ENCODE measurements at regions not wholly inside any gene's neighbourhood (a gene's known extent, or its start where the extent isn't known, plus 50 kb on each side); places are given as distances from the start of the nearest gene placed in this dataset.

DNA sequence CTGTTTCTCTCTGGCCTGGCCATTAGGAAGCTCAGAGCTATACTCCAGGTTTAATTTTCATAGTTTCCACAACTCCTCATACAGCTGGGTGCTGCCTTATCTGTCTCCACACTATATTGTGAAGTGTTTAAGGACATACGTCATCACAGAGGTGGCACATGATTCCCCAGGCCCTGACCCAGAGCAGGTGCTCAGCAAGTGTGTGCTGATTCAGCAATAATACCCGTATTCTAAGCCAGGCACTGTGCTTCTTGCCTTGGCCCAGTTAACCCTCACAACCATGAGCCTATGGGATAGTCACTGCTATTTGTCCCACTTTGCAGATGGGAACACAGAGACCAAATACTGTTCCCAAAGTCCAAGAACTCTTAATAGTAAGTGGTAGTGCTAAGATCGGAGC, 93.5 kb upstream of the SMIM23 start:
- 68 to 78% (median 75%) methylated on average over 3 of the region's 3 CpGs for WGBS, 3 donors
- H3K4me1 ChIP-seq (ENCODE audit: control insufficient read depth in 3 of 3, insufficient read depth in 2 of 3, low read depth in 1 of 3, low read length in 2 of 3), result no peaks in the 10 kb centered on the region
- no peak overlapping the region for H3K27ac ChIP-seq (ENCODE audit: low read depth in 1 of 3, low read length in 2 of 3)
- no peaks in the 10 kb centered on the region for H3K36me3 ChIP-seq (ENCODE audit: control insufficient read depth in 3 of 3, insufficient read depth in 2 of 3, low read depth in 1 of 3, low read length in 3 of 3)
- no peaks in the 10 kb centered on the region for H3K9me3 ChIP-seq (ENCODE audit: control insufficient read depth in 2 of 2, insufficient read depth in 1 of 2, low read depth in 1 of 2, low read length in 1 of 2)
- H3K27me3 ChIP-seq (ENCODE audit: control insufficient read depth in 3 of 3, insufficient read depth in 3 of 3, low read length in 3 of 3), result no peaks in the 10 kb centered on the region
- no peak for FAIRE-seq
- DNase-seq, result no peak
- no peak overlapping the region for H3K4me3 ChIP-seq (ENCODE audit: low read depth in 1 of 3, low read length in 3 of 3)

DNA sequence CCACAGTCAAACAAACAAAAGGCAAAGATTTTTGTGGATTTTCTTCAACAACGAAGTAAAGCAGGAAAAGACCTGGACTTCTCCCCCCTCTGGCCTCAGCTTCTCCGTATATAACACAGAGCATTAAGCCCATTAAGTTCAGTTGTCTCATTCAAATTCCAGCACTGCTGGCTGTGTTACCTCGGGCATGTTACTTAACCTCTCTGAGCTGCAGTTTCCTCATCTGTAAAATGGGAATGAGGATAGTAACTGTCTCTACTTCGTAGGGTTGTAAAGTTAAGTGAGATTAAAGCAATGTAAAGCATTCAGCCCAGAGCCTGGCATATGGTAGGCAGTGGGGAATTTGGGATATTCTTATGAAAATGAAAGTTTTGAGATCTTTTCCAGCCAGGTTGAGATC, 92.7 kb upstream of the SMIM23 start:
- 75 to 83% (median 82%) methylated on average over 4 of the region's 4 CpGs for WGBS, 3 donors

DNA sequence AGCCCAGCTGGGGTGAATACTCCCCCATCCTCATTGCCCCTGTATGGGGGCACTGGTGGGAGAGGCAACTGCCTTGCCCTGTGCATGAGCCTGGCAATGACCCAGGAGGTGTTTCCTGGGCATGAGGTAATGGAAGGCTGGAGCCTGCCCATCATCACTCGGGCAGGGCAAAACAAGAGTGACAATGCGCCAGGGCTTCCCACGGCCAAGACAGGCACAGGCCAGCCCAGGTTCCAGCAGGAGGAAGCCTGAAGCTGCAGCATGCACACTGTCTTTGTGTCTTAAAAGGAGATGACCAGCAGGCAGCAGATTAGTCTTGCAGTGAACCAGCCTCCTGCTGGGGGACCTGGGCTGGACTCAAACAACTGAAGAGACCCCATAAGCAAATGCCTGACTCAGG, 92.2 kb upstream of the SMIM23 start:
- Histone ChIP-seq H3K27me3 (ENCODE audit: control insufficient read depth in 3 of 3, insufficient read depth in 3 of 3, low read length in 3 of 3) (peaks cover 0 to 3% (median 0%) of the 10 kb centered on the region in 3 donors), H3K4me1 (ENCODE audit: control insufficient read depth in 3 of 3, insufficient read depth in 2 of 3, low read depth in 1 of 3, low read length in 2 of 3) (no peaks in the 10 kb centered on the region), H3K9me3 (ENCODE audit: control insufficient read depth in 2 of 2, insufficient read depth in 1 of 2, low read depth in 1 of 2, low read length in 1 of 2) (no peaks in the 10 kb centered on the region), H3K4me3 (ENCODE audit: low read depth in 1 of 3, low read length in 3 of 3) (no peak overlapping the region), H3K36me3 (ENCODE audit: control insufficient read depth in 3 of 3, insufficient read depth in 2 of 3, low read depth in 1 of 3, low read length in 3 of 3) (no peaks in the 10 kb centered on the region), H3K27ac (ENCODE audit: low read depth in 1 of 3, low read length in 2 of 3) (no peak overlapping the region)
- WGBS, 3 donors, result 42 to 82% (median 58%) methylated on average over 3 of the region's 3 CpGs
- DNase-seq (no peak), FAIRE-seq (no peak)

More for the DNA sequence above, 92.7 kb upstream of the SMIM23 start:
- Histone ChIP-seq H3K4me1 (ENCODE audit: control insufficient read depth in 3 of 3, insufficient read depth in 2 of 3, low read depth in 1 of 3, low read length in 2 of 3) (no peaks in the 10 kb centered on the region), H3K36me3 (ENCODE audit: control insufficient read depth in 3 of 3, insufficient read depth in 2 of 3, low read depth in 1 of 3, low read length in 3 of 3) (no peaks in the 10 kb centered on the region), H3K27ac (ENCODE audit: low read depth in 1 of 3, low read length in 2 of 3) (no peak overlapping the region), H3K9me3 (ENCODE audit: control insufficient read depth in 2 of 2, insufficient read depth in 1 of 2, low read depth in 1 of 2, low read length in 1 of 2) (no peaks in the 10 kb centered on the region), H3K4me3 (ENCODE audit: low read depth in 1 of 3, low read length in 3 of 3) (no peak overlapping the region), H3K27me3 (ENCODE audit: control insufficient read depth in 3 of 3, insufficient read depth in 3 of 3, low read length in 3 of 3) (peaks cover 0 to under 1% (median 0%) of the 10 kb centered on the region in 3 donors)
- no peak for FAIRE-seq
- no peak for DNase-seq

DNA sequence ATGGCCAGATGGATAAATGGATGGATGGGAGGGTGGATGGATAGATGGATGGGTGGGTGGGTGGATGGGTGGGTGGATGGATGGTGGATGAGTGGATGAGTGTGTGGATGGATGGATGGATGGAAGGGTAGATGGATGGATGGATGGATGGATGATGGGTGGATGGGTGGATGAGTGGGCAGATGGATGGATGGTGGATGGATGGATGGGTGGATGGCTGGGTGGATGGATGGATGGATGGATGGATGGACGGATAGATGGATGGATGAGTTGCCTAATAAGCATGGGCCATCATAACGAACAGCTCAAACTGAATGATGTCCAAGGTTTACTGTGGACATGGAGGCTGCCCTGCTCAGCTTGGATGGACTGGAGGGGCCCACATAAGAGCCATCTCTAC, 89.8 kb upstream of the SMIM23 start:
- Histone ChIP-seq H3K4me3 (ENCODE audit: low read depth in 1 of 3, low read length in 3 of 3) (no peak overlapping the region), H3K9me3 (ENCODE audit: control insufficient read depth in 2 of 2, insufficient read depth in 1 of 2, low read depth in 1 of 2, low read length in 1 of 2) (no peaks in the 10 kb centered on the region), H3K4me1 (ENCODE audit: control insufficient read depth in 3 of 3, insufficient read depth in 2 of 3, low read depth in 1 of 3, low read length in 2 of 3) (no peaks in the 10 kb centered on the region), H3K27ac (ENCODE audit: low read depth in 1 of 3, low read length in 2 of 3) (no peak overlapping the region), H3K36me3 (ENCODE audit: control insufficient read depth in 3 of 3, insufficient read depth in 2 of 3, low read depth in 1 of 3, low read length in 3 of 3) (no peaks in the 10 kb centered on the region), H3K27me3 (ENCODE audit: control insufficient read depth in 3 of 3, insufficient read depth in 3 of 3, low read length in 3 of 3) (peaks cover 0 to 3% (median 0%) of the 10 kb centered on the region in 3 donors)
- 70 to 88% (median 79%) methylated on average over 2 of the region's 2 CpGs for WGBS, 3 donors
- no peak for DNase-seq
- FAIRE-seq, result no peak

DNA sequence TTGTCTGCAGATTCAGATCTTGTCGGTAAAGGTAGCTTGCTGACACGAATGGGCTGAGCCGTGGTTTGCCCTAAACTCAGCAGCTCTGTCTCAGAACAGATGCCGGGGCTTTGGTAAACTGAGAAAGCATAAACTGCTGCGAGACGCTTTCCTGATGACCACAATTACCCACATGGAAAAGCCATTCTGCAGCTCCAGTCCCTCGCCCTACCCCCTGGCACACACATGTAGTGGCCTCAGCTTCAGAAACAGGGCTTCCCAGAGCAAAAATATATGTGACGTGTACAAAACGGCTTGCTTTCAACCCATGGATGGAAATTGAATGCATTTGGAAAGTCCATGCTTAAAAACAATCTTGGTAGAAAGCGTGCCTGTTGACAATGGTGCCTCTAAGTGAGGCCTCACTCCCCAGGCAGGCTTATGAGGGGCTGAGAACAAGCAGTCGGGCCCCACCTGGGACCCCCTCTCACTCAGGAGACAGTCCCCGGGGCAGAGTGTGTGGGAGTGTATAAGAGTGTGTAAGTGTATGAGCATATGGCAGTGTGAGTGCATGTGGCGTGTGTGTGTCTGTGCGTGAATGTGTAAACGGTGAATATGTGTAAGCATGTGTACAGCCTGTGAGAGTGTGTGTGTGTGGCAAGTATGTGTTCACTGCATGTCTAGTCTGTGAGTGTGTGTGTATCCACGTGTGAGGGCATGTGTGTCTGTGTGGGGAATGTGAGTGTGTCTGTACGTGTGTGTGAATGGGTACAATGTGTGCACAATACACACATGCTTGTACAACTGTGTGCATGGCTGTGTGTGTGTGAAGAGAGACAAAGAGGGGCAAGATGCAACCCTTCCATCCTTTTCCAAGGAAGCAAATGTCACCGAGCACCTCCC, 88.2 kb upstream of the SMIM23 start:
- Histone ChIP-seq H3K27ac (ENCODE audit: low read depth in 1 of 3, low read length in 2 of 3) (no peak overlapping the region), H3K9me3 (ENCODE audit: control insufficient read depth in 2 of 2, insufficient read depth in 1 of 2, low read depth in 1 of 2, low read length in 1 of 2) (no peaks in the 10 kb centered on the region), H3K36me3 (ENCODE audit: control insufficient read depth in 3 of 3, insufficient read depth in 2 of 3, low read depth in 1 of 3, low read length in 3 of 3) (no peaks in the 10 kb centered on the region), H3K4me1 (ENCODE audit: control insufficient read depth in 3 of 3, insufficient read depth in 2 of 3, low read depth in 1 of 3, low read length in 2 of 3) (no peaks in the 10 kb centered on the region), H3K27me3 (ENCODE audit: control insufficient read depth in 3 of 3, insufficient read depth in 3 of 3, low read length in 3 of 3) (peaks cover 0 to 3% (median 0%) of the 10 kb centered on the region in 3 donors), H3K4me3 (ENCODE audit: low read depth in 1 of 3, low read length in 3 of 3) (no peak overlapping the region)
- WGBS, 3 donors, result 77 to 80% (median 78%) methylated on average over 18 of the region's 18 CpGs
- no peak for DNase-seq
- FAIRE-seq, result no peak

DNA sequence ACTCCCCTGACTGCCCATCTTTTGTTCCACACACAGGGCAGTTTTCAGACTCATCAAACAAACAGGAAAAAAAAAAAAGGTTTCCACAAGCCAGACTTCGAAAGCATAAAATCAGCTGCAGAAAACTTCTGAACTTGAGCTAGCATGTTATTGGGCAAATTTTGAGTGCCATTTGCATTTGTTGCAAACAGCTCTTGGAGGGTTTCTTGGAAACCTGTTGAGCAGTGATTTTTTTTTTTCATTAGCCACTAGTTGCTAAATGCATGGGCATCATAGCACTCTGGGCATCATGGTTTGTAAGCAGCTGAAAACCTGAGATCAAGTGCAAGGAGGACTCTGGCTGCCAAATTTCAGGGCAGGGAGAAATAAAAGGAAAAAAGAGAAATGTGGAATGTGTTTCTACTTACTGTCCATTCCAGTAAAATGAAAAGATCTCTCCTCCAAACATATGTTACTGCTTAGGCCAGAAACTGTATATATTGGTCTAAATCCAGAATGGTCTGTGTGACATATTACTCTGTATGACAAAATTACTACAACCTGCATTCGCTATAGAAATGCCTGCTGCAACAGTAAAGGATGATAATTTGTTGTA, 85.2 kb upstream of the SMIM23 start:
- no peak overlapping the region for H3K4me3 ChIP-seq (ENCODE audit: low read depth in 1 of 3, low read length in 3 of 3)
- H3K27ac ChIP-seq (ENCODE audit: low read depth in 1 of 3, low read length in 2 of 3), result no peak overlapping the region
- FAIRE-seq (no peak), DNase-seq (no peak)
- no peaks in the 10 kb centered on the region for H3K9me3 ChIP-seq (ENCODE audit: control insufficient read depth in 2 of 2, insufficient read depth in 1 of 2, low read depth in 1 of 2, low read length in 1 of 2)
- H3K36me3 ChIP-seq (ENCODE audit: control insufficient read depth in 3 of 3, insufficient read depth in 2 of 3, low read depth in 1 of 3, low read length in 3 of 3), result no peaks in the 10 kb centered on the region
- H3K27me3 ChIP-seq (ENCODE audit: control insufficient read depth in 3 of 3, insufficient read depth in 3 of 3, low read length in 3 of 3), result peaks cover 0 to 9% (median 2%) of the 10 kb centered on the region in 3 donors
- 58 to 86% (median 58%) methylated on average over 2 of the region's 2 CpGs for WGBS, 3 donors
- no peaks in the 10 kb centered on the region for H3K4me1 ChIP-seq (ENCODE audit: control insufficient read depth in 3 of 3, insufficient read depth in 2 of 3, low read depth in 1 of 3, low read length in 2 of 3)

DNA sequence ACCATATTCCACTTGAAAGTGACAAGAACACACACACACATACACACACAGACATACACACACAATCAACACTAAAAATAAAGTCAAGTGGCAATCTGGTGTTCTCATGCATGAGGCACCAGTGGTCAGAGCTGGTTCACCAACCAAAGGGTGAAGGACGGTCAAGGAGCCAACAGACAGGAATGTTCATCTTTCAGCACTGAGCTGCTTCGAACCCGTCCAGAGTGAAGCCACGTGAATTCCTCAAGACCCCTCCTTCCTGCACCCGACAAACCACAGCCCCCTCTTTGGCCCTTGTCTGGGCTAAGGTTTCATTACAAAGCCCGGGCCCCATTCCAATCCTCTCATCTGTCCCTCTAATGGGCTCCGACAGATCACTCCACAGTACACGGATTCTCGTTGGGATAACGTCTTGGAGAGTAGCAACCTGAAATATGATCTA, 84.5 kb upstream of the SMIM23 start:
- Histone ChIP-seq H3K4me1 (ENCODE audit: control insufficient read depth in 3 of 3, insufficient read depth in 2 of 3, low read depth in 1 of 3, low read length in 2 of 3) (no peaks in the 10 kb centered on the region), H3K9me3 (ENCODE audit: control insufficient read depth in 2 of 2, insufficient read depth in 1 of 2, low read depth in 1 of 2, low read length in 1 of 2) (no peaks in the 10 kb centered on the region), H3K4me3 (ENCODE audit: low read depth in 1 of 3, low read length in 3 of 3) (no peak overlapping the region), H3K27ac (ENCODE audit: low read depth in 1 of 3, low read length in 2 of 3) (no peak overlapping the region), H3K36me3 (ENCODE audit: control insufficient read depth in 3 of 3, insufficient read depth in 2 of 3, low read depth in 1 of 3, low read length in 3 of 3) (no peaks in the 10 kb centered on the region), H3K27me3 (ENCODE audit: control insufficient read depth in 3 of 3, insufficient read depth in 3 of 3, low read length in 3 of 3) (peaks cover 0 to 9% (median 2%) of the 10 kb centered on the region in 3 donors)
- DNase-seq, result no peak
- 77 to 78% (median 78%) methylated on average over 10 of the region's 10 CpGs for WGBS, 3 donors
- FAIRE-seq, result no peak

DNA sequence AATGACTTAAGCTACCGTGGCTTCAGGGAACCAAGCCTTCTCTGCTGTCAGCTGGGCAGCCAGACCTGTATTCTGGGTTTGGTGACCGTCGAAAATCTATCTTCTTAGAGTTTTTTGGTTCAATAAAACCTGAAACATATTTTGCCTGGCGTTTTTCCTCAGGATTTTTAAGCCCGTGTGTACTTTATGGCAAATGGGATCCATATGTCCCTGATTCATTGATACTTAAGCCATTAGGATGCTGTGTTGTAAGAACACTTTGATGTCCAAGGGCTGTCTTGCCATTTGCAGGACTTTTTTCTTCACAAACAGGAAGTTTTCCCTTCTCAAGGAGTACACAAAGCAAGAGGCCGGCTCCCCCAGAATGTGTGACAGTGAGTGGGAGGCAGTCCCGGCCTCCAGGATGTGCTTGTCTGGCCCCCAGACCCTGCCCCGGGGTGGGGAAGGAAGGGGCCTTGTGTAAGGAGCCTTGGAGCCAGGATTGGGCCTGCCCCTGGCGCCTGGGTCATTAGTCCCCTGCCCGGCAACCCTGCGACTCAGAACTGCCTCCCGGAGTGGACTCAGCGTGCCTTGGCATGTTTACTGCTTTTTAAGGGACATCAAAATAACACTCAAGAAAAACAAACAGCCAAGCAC, 83.4 kb upstream of the SMIM23 start:
- FAIRE-seq (no peak), DNase-seq (no peak)
- H3K27ac ChIP-seq (ENCODE audit: low read depth in 1 of 3, low read length in 2 of 3), result no peak overlapping the region
- no peak overlapping the region for H3K4me3 ChIP-seq (ENCODE audit: low read depth in 1 of 3, low read length in 3 of 3)
- H3K9me3 ChIP-seq (ENCODE audit: control insufficient read depth in 2 of 2, insufficient read depth in 1 of 2, low read depth in 1 of 2, low read length in 1 of 2), result no peaks in the 10 kb centered on the region
- H3K27me3 ChIP-seq (ENCODE audit: control insufficient read depth in 3 of 3, insufficient read depth in 3 of 3, low read length in 3 of 3), result peaks cover 0 to 9% (median 2%) of the 10 kb centered on the region in 3 donors
- no peaks in the 10 kb centered on the region for H3K4me1 ChIP-seq (ENCODE audit: control insufficient read depth in 3 of 3, insufficient read depth in 2 of 3, low read depth in 1 of 3, low read length in 2 of 3)
- H3K36me3 ChIP-seq (ENCODE audit: control insufficient read depth in 3 of 3, insufficient read depth in 2 of 3, low read depth in 1 of 3, low read length in 3 of 3), result no peaks in the 10 kb centered on the region
- 63 to 68% (median 66%) methylated on average over 13 of the region's 13 CpGs for WGBS, 3 donors

Data from small intestine (tissue), 7 donors.